ENCODE measurements at regions not wholly inside any gene's neighbourhood (a gene's known extent, or its start where the extent isn't known, plus 50 kb on each side); places are given as distances from the start of the nearest gene placed in this dataset.
"Not testable (repeated sequence)": the region's sequence is repeated elsewhere in the genome, so short reads cannot be mapped to it uniquely, and the experiment has no call there.

DNA sequence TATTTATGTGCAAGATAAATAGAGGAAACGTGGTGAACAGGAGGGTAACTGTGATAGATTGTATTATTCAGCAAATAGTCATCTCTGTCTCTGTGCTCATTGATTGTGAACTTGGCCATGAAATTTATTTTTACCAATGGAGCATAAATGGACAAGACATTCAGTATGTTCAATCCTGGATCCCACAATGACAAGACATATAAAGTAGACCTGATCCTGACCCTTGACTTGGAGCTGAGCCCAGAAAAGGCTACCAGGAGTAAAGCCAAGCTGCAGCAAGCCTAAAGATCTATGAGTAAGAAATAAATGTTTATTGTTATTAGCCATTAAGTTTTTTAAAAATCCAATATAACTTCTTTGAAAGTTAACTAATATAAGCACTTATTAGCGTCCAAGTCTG lies 531.2 kb downstream of the PIK3C3 start:
- DNase-seq, result no peak

DNA sequence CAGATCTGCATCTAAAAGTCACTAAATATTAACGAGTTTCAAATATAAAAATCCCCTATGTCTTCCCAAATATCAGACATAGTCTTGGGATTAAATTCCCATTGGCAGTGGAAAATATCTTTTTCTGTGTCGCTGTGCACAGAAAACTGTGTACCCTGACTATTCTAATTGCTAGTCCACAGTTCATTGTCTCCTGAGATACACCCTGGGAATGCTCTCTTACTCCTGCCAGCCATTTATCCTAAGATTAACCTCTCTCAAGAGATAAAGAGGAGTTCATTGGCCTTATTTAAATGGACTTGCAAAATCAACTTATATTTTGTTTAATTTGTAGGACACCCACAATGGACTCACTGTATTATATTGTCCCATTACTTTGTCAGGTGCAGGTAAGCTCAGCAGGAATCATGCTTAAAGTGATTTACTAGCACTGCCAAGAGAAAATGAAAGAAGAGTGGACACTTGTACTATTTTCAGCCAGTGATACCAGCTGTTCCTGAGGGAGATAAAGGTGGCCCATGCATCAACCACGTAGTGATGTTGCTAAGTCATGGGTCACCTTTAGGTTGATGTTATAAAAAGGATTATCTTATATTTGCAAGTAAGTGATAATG lies 553.8 kb downstream of the PIK3C3 start:
- no peak for DNase-seq

DNA sequence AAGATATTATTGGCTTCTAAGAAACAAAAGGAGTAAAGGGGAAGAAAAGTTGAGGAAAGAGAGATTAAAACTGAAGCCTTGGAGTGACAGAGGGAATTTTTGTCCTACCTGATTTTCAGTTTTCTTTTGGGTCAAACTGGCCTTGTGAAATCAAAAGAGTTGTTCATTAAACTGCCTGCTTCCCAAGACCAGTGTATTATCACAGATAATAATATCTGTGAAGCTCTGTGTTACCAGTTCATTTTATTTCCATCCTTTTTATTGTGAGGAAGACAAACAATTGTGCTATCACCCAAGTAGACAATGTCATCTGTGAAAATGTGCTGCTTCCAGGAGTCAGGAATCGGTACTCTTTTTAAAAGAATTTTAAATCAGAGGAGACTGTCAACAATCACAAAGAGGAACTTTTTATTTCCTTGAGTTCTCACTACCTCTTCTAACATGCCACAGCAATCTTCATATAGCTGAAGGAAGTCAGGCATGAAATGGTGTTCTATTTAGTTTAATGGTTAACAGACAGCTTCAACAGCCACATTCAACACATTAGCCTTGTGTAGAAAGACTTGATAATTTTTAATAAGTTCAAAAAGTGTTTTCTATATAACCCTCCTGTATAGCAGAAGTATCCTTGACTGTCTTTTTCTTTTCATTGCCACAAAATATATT lies 554.8 kb downstream of the PIK3C3 start:
- DNase-seq, result no peak

GRCh38 chr18:42510540-42510939 lies 555.5 kb downstream of the PIK3C3 start:
- DNase-seq, result no peak

GRCh38 chr18:42513441-42513840 lies 558.4 kb downstream of the PIK3C3 start:
- DNase-seq, result no peak

GRCh38 chr18:42514512-42514911 lies 559.5 kb downstream of the PIK3C3 start:
- no peak for DNase-seq

DNA sequence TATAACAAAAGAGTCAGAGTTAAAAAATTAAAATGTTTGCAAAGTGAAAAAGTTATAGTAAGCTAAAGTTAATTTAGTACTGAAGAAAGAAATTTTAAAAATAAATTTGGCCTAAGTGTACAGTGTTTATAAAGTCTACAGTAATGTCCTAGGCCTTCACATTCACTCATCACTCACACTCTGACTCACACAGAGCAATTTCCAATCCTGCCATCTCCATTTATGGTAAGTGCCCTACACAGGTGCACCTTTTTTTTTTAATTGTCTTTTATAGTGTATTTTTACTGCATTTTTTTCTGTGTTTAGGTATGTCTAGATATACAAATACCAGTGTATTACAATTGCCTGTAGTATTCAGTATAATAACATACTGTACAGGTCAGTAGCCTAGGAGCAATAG lies 562.9 kb downstream of the PIK3C3 start:
- DNase-seq, result no peak

- not testable (repeated sequence) for DNase-seq
Measured at GRCh38 chr18:42518331-42518730, 563.3 kb downstream of the PIK3C3 start.

DNA sequence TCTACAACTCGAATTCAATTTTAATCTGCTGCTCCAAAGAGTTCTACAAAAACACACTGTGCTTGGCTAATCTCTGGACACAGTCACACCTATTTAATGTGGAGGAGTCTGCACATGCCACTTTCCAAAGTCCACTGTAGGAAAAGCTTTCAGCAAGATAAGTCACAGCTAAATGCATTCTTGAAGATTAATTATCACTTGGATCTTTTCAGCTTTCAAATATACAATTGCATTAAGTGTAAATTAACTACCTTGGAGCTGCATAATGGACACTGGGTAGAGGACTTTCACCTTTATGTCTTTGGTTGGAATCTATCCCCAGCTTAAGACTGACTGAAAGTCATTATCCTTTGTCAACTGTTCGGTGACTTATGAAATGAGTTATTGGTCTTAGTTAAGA lies 565.1 kb downstream of the PIK3C3 start:
- no peak for DNase-seq

- DNase-seq, result no peak
Measured at GRCh38 chr18:42525905-42526304, 570.9 kb downstream of the PIK3C3 start.

- DNase-seq, result no peak
Measured at GRCh38 chr18:42527766-42528165, 572.7 kb downstream of the PIK3C3 start.

DNA sequence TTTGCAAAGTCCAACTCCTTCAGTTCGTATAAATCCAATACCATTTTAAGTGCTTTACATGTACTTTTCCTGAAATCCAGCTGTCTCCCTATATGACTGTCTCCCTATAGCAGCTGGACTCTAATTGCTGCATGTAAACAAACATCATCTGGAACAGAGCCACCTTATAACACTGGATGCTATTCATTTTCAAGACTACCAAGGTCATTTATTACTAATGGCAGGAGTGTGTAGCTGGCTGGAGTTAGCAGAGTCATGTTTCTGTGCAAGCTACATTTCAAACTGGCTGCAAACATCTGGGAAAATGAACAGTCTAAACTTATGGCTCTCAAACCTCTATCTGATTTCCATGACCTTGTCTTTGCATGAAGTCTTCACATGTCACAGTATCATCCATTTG lies 575.2 kb downstream of the PIK3C3 start:
- no peak for DNase-seq

- no peak for DNase-seq
Measured at GRCh38 chr18:42532119-42532518, 577.1 kb downstream of the PIK3C3 start.

- DNase-seq, result no peak
Measured at GRCh38 chr18:42533009-42533575, 578.1 kb downstream of the PIK3C3 start.

GRCh38 chr18:42533616-42534015 lies 578.6 kb downstream of the PIK3C3 start:
- DNase-seq, result no peak

DNA sequence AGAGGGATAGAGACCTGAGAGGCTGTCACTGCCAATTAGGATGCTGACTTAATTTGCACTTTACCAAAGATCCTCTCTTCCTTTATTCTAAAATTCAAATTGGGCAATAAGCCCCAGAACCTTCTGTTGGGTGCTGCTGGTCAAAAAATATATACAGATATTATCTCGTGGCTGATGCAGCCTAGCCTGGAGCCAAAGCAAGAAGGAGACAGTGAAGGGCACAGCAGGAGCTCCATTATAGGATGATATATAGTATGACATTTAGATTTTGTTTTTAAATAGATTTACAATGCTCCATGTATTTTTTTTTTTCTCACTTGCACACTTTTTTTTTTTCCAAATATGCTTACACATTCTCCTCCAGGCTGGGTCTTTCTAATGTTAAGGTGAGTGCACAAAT lies 579.3 kb downstream of the PIK3C3 start:
- DNase-seq, result no peak

- no peak for DNase-seq
Measured at GRCh38 chr18:42536442-42536841, 579.0 kb downstream of the RIT2 start.

GRCh38 chr18:42537291-42537690 lies 578.2 kb downstream of the RIT2 start:
- DNase-seq, result no peak

DNA sequence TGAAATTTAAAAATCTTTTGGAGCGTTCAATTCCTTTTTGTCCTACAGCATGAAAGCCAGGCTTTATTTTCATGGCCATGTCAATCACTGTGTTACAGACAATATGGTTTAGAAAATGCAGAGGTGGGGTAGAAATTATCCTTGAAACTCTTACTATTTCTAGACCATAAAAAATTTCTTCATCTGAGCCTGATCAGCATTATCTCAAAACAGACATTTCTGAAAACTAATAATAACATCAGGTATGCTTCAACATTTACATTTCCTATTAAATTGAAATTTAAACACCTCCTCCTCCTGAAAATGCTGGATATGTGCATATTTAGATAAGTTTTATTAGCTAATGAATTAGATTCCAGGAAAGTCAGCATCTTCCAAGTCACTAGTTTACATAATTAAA lies 570.6 kb downstream of the RIT2 start:
- DNase-seq, result no peak

DNA sequence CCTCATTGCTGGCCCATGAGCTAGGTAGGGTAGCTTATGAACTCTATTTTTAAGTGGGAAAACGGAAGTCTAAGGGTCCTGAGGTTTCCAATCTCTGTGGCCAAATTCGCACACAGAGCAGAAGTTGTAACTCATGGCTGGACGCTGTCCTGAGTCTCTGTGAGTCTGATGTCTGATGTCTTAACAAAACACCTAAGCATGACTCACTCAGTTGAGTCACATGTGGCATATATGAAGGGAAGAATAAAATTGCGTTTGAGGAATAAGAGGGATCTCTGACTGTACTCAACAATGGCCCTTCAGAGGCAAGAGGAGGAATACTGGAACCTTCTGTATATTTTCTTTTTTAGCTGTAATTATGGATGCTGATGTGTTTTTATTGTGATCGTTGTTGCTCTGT lies 569.7 kb downstream of the RIT2 start:
- no peak for DNase-seq

DNA sequence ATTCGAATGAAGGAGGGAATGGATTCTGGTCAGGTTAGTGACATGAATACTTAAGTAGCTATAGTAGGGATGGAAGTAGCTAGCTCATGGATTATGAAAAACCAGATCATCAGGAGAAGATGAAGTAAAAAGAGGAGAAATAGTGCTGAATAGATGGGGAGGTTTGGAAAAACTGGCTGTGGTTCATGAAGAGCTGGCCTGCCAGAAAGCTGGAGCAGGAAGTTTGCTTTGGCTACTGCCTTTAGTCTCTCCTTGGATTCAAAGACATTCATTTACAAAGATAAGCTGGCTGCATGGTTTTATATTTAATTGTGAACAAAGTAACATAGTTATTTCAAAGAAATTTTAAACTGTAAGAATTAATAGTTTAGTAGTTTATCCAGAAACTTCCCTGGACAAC lies 567.0 kb downstream of the RIT2 start:
- no peak for DNase-seq

DNA sequence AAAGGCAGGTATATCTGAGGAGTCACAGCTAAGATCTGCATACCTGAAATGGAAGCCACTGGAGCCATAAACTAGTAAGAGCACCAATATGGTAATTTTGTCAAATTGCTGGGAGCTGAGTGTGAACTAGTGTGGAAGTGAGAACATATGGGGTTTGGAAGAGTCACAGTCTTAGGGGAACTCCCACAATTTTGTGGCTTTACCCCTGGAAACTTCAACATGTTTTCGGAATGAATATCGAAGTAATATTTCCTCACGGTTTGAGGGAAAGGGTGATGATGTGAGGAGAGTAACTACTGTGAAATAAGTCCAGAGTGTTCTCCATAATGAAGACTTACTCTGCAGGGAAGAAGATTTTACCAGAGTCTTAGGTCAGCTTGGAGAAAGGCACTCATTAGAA lies 565.9 kb downstream of the RIT2 start:
- DNase-seq, result no peak

GRCh38 chr18:42552559-42552958 lies 562.9 kb downstream of the RIT2 start:
- DNase-seq, result not testable (repeated sequence)

DNA sequence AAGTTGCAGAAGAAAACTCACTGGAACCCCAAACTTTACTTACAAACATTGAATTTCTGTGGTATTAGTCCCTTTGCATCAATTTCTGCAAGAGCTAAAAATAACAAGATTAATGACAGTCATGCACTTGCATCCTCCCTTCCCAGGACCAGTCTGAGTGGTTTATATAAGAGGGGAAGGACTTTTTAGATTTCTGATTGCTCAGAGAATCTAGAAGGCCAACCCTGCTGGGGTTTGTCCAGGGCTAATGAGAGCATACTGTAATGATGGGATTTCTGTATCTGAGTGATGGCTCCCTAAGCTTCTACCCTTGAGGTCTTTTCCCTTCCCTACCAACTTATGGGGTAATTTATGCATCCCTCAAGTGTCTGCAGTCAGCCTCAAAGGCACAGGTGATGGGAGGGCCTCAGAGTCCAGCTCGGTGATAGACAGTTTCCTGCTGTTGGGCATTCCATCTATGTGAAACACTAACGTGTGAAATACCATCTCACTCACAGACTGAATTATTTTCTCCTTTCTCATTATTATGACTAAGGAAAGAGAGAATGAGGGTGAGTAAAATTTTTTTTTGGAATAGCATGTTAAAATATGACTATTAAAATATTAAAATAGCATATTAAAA lies 556.3 kb downstream of the RIT2 start:
- DNase-seq, result no peak
